ENCODE measurements at regions not wholly inside any gene's neighbourhood (a gene's known extent, or its start where the extent isn't known, plus 50 kb on each side); places are given as distances from the start of the nearest gene placed in this dataset.

- TF ChIP-seq SRSF7 (optimal IDR thresholded peaks at IDR 0.05; ENCODE audit: low read depth, low read length), result no peak
- TF ChIP-seq MXI1 (IDR thresholded peaks at IDR 0.05; ENCODE audit: low read depth, low read length), result no peak
- TF ChIP-seq L3MBTL2 (IDR thresholded peaks at IDR 0.05), result no peak
- TF ChIP-seq NKRF (IDR thresholded peaks at IDR 0.05; ENCODE audit: borderline replicate concordance), result no peak
- TF ChIP-seq BCLAF1 (IDR thresholded peaks at IDR 0.05; ENCODE audit: borderline replicate concordance in 1 of 2, control insufficient read depth in 1 of 2, low read depth in 2 of 2, low read length in 1 of 2), result no peak
- no peak for TF ChIP-seq MAFK (IDR thresholded peaks at IDR 0.05; ENCODE audit: low read length)
- TF ChIP-seq TARDBP (IDR thresholded peaks at IDR 0.05), result no peak
- no peak for TF ChIP-seq SMAD3 (CRISPR knock-in tag; conservative IDR thresholded peaks at IDR 0.05)
- no peak for TF ChIP-seq RCOR1 (IDR thresholded peaks at IDR 0.05; ENCODE audit: borderline replicate concordance in 1 of 2, low read depth in 2 of 2, low read length in 2 of 2)
- TF ChIP-seq KLF10 (CRISPR knock-in tag; IDR thresholded peaks at IDR 0.05), result no peak
- TF ChIP-seq ZNF444 (CRISPR knock-in tag; IDR thresholded peaks at IDR 0.05), result no peak
- TF ChIP-seq, protein P1, sequence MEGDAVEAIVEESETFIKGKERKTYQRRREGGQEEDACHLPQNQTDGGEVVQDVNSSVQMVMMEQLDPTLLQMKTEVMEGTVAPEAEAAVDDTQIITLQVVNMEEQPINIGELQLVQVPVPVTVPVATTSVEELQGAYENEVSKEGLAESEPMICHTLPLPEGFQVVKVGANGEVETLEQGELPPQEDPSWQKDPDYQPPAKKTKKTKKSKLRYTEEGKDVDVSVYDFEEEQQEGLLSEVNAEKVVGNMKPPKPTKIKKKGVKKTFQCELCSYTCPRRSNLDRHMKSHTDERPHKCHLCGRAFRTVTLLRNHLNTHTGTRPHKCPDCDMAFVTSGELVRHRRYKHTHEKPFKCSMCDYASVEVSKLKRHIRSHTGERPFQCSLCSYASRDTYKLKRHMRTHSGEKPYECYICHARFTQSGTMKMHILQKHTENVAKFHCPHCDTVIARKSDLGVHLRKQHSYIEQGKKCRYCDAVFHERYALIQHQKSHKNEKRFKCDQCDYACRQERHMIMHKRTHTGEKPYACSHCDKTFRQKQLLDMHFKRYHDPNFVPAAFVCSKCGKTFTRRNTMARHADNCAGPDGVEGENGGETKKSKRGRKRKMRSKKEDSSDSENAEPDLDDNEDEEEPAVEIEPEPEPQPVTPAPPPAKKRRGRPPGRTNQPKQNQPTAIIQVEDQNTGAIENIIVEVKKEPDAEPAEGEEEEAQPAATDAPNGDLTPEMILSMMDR (IDR thresholded peaks at IDR 0.05 in 2 of 3, conservative IDR thresholded peaks at IDR 0.05 in 1 of 3; ENCODE audit: insufficient read depth in 2 of 3, low read depth in 1 of 3, low read length in 3 of 3), result no peak
- TF ChIP-seq ELF4 (CRISPR knock-in tag; IDR thresholded peaks at IDR 0.05), result no peak
Measured at GRCh38 chr17:63316100-63316499, 130.0 kb downstream of the CYB561 start.
